DND-41 (cell line): ENCODE measurements at regions not wholly inside any gene's neighbourhood (a gene's known extent, or its start where the extent isn't known, plus 50 kb on each side); places are given as distances from the start of the nearest gene placed in this dataset.

Source experiments
- ATAC-seq: fragments of 200-7000 bp; cut with Tn5 transposase; 3 replicates; pipeline ENCODE4 v1.9.1; 2021; ENCODE audit warnings: low read depth; ENCODE audit not compliant: insufficient read depth
- DNase-seq: peaks from one replicate; pipeline ENCODE4 v3.0.0-alpha.2; 2020
- H2AFZ ChIP-seq: 2 replicates; pipeline ENCODE4 v1.6.0; 2012; ENCODE audit warnings: low read depth, low read length
- H3K27ac ChIP-seq: 2 replicates; pipeline ENCODE4 v1.5.1; 2012; ENCODE audit warnings: low read length, inconsistent platforms
- H3K27me3 ChIP-seq: fragments of 200-600 bp; sonication (generic); 2 replicates; pipeline ENCODE4 v1.6.0; 2012; ENCODE audit warnings: low read length, mild to moderate bottlenecking, inconsistent platforms; ENCODE audit not compliant: insufficient read depth, poor library complexity
- H3K36me3 ChIP-seq: 2 replicates; pipeline ENCODE4 v1.5.1; 2012; ENCODE audit warnings: low read length, inconsistent platforms; ENCODE audit not compliant: insufficient read depth
- H3K4me1 ChIP-seq: 2 replicates; pipeline ENCODE4 v1.5.1; 2012; ENCODE audit warnings: mild to moderate bottlenecking, low read length; ENCODE audit not compliant: insufficient read depth
- H3K4me2 ChIP-seq: 2 replicates; pipeline ENCODE4 v1.6.0; 2012; ENCODE audit warnings: mild to moderate bottlenecking, moderate library complexity, low read length, inconsistent platforms; ENCODE audit not compliant: insufficient read depth
- H3K4me3 ChIP-seq, 2 experiments: fragments of 200-600 bp in 1 of 2; shearing (Covaris generic) in 1 of 2; 2 replicates each; pipeline ENCODE4 v1.5.1; 2012 to 2016; ENCODE audit warnings: inconsistent platforms in 2 of 2, low read length in 2 of 2, mild to moderate bottlenecking in 2 of 2, low read depth in 1 of 2, moderate library complexity in 1 of 2
- H3K79me2 ChIP-seq: 2 replicates; pipeline ENCODE4 v1.6.0; 2012; ENCODE audit warnings: low read length, inconsistent platforms; ENCODE audit not compliant: insufficient read depth
- H3K9ac ChIP-seq: 2 replicates; pipeline ENCODE4 v1.6.0; 2012; ENCODE audit warnings: low read depth, mild to moderate bottlenecking, inconsistent platforms, low read length, moderate library complexity
- H3K9me3 ChIP-seq: 2 replicates; pipeline ENCODE4 v1.5.1; 2012; ENCODE audit warnings: low read length, moderate library complexity, mild to moderate bottlenecking, inconsistent platforms; ENCODE audit not compliant: insufficient read depth, severe bottlenecking
- H4K20me1 ChIP-seq: 2 replicates; pipeline ENCODE4 v1.6.0; 2012; ENCODE audit warnings: low read length; ENCODE audit not compliant: insufficient read depth
- CTCF ChIP-seq: IDR thresholded peaks from 2 replicates; pipeline ENCODE4 v1.5.1; 2012; ENCODE audit warnings: borderline replicate concordance, low read length, moderate library complexity, mild to moderate bottlenecking; ENCODE audit not compliant: poor library complexity, severe bottlenecking; ENCODE audit errors: extremely low read depth
- EZH2 ChIP-seq: IDR thresholded peaks from 3 replicates; pipeline ENCODE4 v1.6.1; 2012; ENCODE audit warnings: borderline replicate concordance, low read depth, mild to moderate bottlenecking, moderate library complexity, low read length, inconsistent platforms; ENCODE audit not compliant: severe bottlenecking

GRCh38 chr10:58106211-58107035 lies 161.3 kb downstream of the IPMK start:
- no peaks in the 10 kb centered on the region for H3K36me3 ChIP-seq
- no peaks in the 10 kb centered on the region for H4K20me1 ChIP-seq
- H3K27ac ChIP-seq = no peak overlapping the region
- no peak overlapping the region for H2AFZ ChIP-seq
- H3K4me2 ChIP-seq = no peak overlapping the region
- no peak overlapping the region for H3K4me3 ChIP-seq
- H3K9ac ChIP-seq = no peak overlapping the region
- no peaks in the 10 kb centered on the region for H3K79me2 ChIP-seq
- ATAC-seq (no peak), DNase-seq (no peak)
- H3K4me1 ChIP-seq = no peaks in the 10 kb centered on the region
- TF ChIP-seq EZH2 (no peak), CTCF (no peak)
- no peaks in the 10 kb centered on the region for H3K9me3 ChIP-seq
- H3K27me3 ChIP-seq = no peaks in the 10 kb centered on the region

- no peak overlapping the region for H3K9ac ChIP-seq
- DNase-seq = no peak
- H3K27me3 ChIP-seq = no peaks in the 10 kb centered on the region
- H3K4me1 ChIP-seq = no peaks in the 10 kb centered on the region
- H4K20me1 ChIP-seq = no peaks in the 10 kb centered on the region
- H3K9me3 ChIP-seq = no peaks in the 10 kb centered on the region
- ATAC-seq = no peak
- no peak for TF ChIP-seq EZH2
- no peak for TF ChIP-seq CTCF
- no peak overlapping the region for H3K27ac ChIP-seq
- H2AFZ ChIP-seq = no peak overlapping the region
- no peak overlapping the region for H3K4me3 ChIP-seq
- H3K36me3 ChIP-seq = no peaks in the 10 kb centered on the region
- H3K79me2 ChIP-seq = no peaks in the 10 kb centered on the region
- H3K4me2 ChIP-seq = no peak overlapping the region
Measured at GRCh38 chr10:58104351-58104751, 163.3 kb downstream of the IPMK start.

GRCh38 chr10:58102897-58103296 lies 164.8 kb downstream of the IPMK start:
- H3K79me2 ChIP-seq = no peaks in the 10 kb centered on the region
- no peaks in the 10 kb centered on the region for H3K4me1 ChIP-seq

More at GRCh38 chr10:58102897-58103296, 164.8 kb downstream of the IPMK start:
- no peaks in the 10 kb centered on the region for H3K27me3 ChIP-seq
- ATAC-seq = no peak
- no peak overlapping the region for H3K4me3 ChIP-seq
- H3K36me3 ChIP-seq = no peaks in the 10 kb centered on the region
- H3K4me2 ChIP-seq = no peak overlapping the region
- no peak overlapping the region for H3K27ac ChIP-seq
- no peak overlapping the region for H3K9ac ChIP-seq
- TF ChIP-seq CTCF = no peak
- H4K20me1 ChIP-seq = no peaks in the 10 kb centered on the region
- no peak for DNase-seq
- H3K9me3 ChIP-seq = no peaks in the 10 kb centered on the region
- H2AFZ ChIP-seq = no peak overlapping the region
